HG03103 (cell line): ENCODE measurements at regions not wholly inside any gene's neighbourhood (a gene's known extent, or its start where the extent isn't known, plus 50 kb on each side); places are given as distances from the start of the nearest gene placed in this dataset.

Experiments used
- ATAC-seq: cut with Tn5 transposase; IDR thresholded peaks from one replicate; pipeline ENCODE4 v1.9.1; 2021; ENCODE audit warnings: low read depth; ENCODE audit not compliant: unreplicated experiment

DNA sequence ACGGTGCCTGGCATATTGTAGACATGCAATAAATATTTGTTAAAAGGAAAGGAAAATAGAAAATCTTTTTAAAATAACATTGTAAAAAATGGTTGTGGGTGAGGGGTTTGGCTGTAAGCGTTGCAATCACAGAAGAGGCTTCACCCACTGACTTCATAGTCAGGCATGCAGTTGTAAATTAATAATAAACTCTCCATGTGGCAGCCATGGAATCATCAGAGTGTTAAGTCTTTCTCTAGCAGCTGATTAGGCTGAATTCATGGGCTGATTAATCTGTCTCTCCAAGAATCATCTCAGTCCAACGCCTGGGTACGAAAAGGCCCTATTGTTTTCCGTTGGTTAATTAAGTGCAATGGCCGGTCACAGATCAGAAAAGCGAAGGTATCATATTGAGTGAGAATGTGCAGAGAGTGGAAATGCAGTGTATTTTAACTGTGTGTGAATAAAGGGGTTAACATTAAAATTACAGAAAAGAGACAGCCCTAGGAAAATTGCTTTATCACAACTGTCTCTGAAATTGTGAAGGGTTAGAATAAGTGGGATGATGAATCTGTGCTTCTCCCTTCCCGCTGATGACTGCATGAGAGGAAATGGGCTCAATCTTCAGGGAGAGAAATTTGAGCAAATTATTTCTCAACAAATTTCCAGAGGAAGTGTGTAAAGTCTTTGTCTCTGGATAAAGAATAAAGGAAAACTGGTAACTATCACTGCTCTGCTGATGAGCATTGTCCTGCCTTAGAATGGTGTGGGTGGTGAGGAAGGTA lies 269.0 kb downstream of the FAM76B start:
- no peak for ATAC-seq

DNA sequence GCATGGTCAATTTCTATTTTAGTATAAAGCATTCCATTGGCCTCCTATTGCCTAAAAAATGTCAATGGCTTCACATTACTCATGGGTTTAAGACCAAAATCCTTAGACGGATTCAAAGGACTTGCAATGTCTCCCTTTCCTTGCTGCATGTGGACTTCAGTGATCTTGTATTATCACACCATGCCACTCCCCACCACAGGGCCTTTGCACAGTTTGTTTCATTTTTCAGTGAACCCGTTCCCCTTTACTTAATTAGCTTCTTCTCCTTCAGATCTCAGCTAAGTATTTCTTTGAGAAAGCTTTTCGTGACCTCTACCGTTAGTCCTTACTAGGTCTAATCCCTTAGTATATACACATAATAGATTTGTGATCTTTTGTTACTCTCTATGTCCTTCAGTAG lies 269.7 kb downstream of the FAM76B start:
- ATAC-seq = no peak

DNA sequence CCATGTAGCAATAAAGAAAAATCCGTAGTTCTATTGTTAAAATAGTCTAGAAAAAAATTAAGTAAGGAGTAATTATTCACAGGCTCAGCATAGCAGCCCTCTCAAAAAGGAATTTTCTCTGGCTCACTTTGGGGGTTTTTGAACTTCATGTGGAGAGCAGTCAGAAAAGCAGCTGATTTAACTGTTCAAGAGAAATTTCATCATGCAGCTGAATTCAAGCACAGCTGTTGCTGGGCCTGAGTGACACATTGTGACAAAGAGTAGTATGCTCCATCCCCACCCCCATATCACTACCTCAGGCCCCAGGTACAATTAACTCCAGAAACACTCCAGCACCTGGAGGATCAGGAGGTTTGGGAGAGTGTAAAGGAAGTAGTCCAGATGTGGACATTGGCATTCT lies 272.1 kb downstream of the FAM76B start:
- ATAC-seq = no peak

DNA sequence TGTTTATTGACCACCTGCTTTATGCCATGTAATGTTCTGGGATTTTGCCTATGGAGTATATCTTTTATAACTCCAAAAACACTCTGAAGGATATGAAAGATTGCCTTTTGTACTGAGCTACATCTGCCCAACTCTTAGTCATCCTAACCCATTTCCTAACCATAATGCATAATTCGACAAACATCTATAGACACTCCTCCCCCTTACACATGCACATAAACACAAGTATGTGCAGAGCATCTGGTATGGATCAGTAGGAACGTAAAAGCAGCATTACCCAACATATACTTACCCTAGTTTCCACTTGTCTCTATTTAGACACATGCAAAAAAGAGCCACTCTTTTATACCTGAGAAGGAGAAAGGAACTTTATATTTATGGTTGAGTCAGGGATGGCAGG lies 272.8 kb downstream of the FAM76B start:
- no peak for ATAC-seq

GRCh38 chr11:95516175-95516574 lies 273.4 kb downstream of the FAM76B start:
- no peak for ATAC-seq

DNA sequence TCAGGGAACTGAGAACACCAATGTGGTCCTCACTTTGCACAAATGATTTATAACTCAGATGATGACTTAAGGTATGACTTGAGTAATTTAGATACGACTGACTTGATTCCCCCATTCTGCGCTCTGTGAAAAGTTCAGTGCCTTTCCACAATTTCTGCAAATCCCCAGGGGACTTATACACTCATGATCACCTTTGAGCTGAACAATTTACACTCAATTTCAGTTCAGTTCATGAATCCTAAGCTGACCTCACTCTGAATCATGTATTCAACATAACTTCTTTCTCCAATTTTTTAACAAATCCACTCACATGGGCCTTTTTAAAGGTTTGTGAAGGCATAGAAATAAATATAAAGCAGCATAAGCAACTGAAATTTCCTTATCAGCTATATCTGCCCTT lies 274.2 kb downstream of the FAM76B start:
- no peak for ATAC-seq

DNA sequence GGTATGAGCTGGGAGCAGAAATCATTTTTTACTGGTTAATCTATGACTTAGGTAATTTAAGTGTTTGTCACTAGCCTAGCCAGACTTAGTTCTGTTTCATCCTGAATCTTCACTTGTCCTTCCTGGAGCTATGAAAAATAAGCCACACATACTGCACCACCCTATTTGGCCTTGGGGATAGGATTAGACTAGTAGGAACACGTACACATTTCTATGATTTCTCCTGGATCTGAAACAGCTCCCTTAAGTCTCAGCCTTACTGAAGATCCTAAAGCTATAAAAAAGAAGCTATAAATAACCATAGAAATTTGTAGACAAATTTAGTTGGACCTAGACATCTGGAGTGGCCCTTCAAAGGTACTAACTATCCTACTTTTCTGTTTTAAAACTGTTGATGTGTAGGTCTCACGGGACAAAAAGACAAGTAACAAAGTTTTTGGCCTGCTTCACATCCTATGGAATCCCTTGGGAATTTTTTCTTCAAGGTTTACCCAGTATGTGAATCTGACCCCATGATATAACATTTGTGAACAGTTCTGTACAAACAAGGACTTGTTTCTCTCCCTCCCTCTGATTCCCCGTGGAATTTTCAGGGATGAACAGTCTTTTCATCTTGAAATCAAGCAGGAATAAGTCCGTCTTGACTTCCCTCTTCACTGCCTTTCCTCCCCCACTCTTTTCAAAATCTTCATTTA lies 275.0 kb downstream of the FAM76B start:
- ATAC-seq = no peak

- ATAC-seq = no peak
Observed at GRCh38 chr11:95512682-95513081, 276.9 kb downstream of the FAM76B start.

DNA sequence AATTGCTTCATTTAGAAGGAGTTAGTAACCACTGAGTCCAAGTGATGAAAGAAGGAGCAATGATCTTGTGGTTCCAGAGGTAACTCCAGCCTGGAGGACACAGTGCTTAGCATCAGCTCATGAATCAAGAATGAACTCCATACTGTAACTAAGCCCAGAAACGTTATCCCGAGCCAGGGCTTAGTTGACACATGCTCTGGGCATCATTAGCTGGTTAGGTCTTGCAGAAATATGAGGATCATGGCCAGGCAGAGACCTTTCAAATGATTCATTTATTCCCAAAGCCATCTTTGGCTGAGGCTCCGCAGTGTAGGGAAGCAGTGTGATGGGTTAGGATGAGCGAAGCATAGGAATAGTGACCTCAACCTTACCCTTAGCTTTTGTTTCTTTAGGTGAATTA lies 277.4 kb downstream of the FAM76B start:
- no peak for ATAC-seq

- ATAC-seq = no peak
Observed at GRCh38 chr11:95508219-95508890, 277.4 kb upstream of the SESN3 start.

- no peak for ATAC-seq
Observed at GRCh38 chr11:95507794-95508193, 276.8 kb upstream of the SESN3 start.

DNA sequence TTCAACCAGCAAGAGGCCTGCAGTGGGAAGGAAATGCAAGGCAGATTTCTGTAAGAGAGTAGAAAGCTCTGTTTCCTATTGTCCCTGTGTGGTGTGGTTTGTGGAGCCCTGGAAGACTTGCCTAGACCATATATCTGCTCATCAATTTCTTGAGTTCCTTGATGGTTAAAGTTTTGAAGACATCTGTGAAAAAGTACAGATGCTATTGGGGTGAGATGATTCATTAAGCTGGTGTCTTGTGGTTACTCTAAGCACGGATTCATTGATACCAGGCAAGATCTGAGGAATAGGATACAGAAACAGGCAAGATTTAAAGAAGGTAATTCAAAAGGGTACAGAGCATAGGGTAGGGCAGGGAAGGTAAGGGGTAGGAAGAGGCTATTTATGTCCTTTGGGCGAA lies 275.8 kb upstream of the SESN3 start:
- ATAC-seq = no peak

DNA sequence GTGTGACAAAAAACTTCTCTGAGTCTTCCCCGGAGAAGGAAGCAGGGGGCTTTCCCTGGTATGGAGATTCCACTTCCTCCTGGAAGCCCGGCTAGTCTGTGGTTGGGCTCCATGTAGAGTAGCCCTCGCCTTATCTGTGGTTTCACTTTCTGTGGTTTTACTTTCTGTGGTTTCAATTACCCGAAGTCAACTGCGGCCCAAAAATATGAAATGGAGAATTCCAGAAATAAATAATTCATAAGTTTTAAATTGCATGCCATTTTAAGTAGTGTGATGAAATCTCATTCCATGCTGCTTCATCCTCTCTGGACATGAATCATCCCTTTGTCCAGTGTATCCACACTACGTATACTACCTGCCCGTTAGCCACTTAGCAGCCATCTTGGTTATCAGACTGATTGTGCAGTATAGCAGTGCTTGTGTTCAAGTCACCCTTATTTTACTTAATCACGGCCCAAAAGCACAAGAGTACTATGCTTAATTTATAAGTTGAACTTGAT lies 275.0 kb upstream of the SESN3 start:
- ATAC-seq = no peak

DNA sequence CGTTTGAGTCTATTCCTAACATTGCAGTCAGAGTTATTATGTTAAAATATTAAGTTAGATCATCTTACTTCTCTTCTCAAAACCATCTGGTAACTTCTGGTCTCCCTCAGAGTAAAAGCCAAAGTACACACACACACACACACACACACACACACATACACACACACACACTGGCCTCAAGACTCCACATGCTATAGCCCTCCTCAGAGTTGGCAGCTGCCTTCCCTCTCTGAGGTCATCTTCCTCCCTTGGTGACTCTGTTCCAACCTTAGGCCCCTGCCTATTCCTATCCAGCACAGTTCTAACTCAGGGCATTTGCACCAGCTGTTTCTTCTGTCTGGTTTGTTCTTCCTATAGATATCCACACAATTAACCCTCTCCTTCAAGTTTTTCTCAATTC lies 272.0 kb upstream of the SESN3 start:
- no peak for ATAC-seq

- ATAC-seq = no peak
Observed at GRCh38 chr11:95502522-95502921, 271.5 kb upstream of the SESN3 start.

- no peak for ATAC-seq
Observed at GRCh38 chr11:95501761-95502266, 270.8 kb upstream of the SESN3 start.

GRCh38 chr11:95500466-95500865 lies 269.5 kb upstream of the SESN3 start:
- no peak for ATAC-seq

GRCh38 chr11:95499516-95500135 lies 268.6 kb upstream of the SESN3 start:
- ATAC-seq = no peak

GRCh38 chr11:95498722-95499425 lies 267.9 kb upstream of the SESN3 start:
- no peak for ATAC-seq

DNA sequence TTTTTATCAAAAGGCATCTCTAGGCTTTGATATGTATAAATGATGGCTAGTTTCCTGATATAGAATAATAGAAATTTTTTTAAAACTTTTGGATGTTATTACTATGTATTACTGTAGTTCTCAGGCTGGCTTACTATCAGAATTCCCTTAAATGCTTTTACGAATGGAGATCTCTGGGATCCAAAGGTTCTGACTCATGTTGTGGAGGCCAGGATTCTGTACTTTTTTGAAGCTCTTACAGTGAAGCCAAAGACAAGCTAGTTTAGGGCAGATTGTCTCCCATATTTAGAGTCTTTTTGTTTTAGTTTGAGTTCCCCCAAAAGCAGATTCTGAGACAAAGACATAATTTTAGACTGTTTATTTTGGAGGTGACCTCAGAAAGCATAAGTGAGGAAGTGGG lies 265.9 kb upstream of the SESN3 start:
- ATAC-seq = no peak
